GM12873 (cell line): ENCODE measurements at regions not wholly inside any gene's neighbourhood (a gene's known extent, or its start where the extent isn't known, plus 50 kb on each side); places are given as distances from the start of the nearest gene placed in this dataset.

ENCODE experiments used
- CTCF ChIP-seq: IDR thresholded peaks from 2 replicates; pipeline ENCODE4 v1.5.1; 2012; ENCODE audit warnings: low read depth, mild to moderate bottlenecking, moderate library complexity, low read length, control low read depth; ENCODE audit not compliant: insufficient read depth; ENCODE audit errors: missing control alignments

GRCh38 chr4:108375434-108375833, 206.7 kb upstream of the LEF1 start:
- no peak for TF ChIP-seq CTCF

- TF ChIP-seq CTCF = no peak
Measured at GRCh38 chr4:108372681-108373080, 203.9 kb upstream of the LEF1 start.

GRCh38 chr4:108371282-108371681, 202.6 kb upstream of the LEF1 start:
- TF ChIP-seq CTCF = no peak

GRCh38 chr4:108370291-108371141, 201.8 kb upstream of the LEF1 start:
- TF ChIP-seq CTCF = no peak

GRCh38 chr4:108369035-108369655, 200.4 kb upstream of the LEF1 start:
- TF ChIP-seq CTCF = no peak

GRCh38 chr4:108367751-108368150, 199.0 kb upstream of the LEF1 start:
- TF ChIP-seq CTCF = no peak

- TF ChIP-seq CTCF = no peak
Measured at GRCh38 chr4:108366716-108367115, 198.0 kb upstream of the LEF1 start.
